NCI-H2107 treated with DMSO at 0.1 percent for 48 hours (cell line): ENCODE measurements at regions not wholly inside any gene's neighbourhood (a gene's known extent, or its start where the extent isn't known, plus 50 kb on each side); places are given as distances from the start of the nearest gene placed in this dataset.

Source experiments
- DNase-seq: peaks from one replicate; lab custom pipeline; 2025; ENCODE audit not compliant: unreplicated experiment; lab: John Stamatoyannopoulos, UW

DNA sequence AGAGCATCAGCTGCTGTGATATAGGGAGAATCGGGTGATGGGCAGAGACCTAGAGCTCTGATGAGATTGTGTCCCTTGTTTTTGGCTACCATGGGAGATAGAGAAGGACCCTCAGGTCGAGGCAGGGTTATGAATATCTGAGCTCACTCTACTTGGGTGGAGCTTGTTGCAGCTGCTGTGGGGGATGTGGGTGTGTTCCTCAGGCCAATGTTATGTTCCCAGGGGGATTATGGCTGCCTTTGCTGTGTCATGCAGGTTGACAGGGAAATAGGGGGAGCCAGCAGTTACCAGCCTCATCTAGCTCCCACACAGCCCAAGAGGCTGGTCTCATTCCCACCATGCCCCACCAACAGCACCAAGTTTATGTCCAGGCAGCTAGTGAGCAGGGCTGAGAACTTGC lies 131.5 kb downstream of the TRIM42 start:
- DNase-seq, result no peak

DNA sequence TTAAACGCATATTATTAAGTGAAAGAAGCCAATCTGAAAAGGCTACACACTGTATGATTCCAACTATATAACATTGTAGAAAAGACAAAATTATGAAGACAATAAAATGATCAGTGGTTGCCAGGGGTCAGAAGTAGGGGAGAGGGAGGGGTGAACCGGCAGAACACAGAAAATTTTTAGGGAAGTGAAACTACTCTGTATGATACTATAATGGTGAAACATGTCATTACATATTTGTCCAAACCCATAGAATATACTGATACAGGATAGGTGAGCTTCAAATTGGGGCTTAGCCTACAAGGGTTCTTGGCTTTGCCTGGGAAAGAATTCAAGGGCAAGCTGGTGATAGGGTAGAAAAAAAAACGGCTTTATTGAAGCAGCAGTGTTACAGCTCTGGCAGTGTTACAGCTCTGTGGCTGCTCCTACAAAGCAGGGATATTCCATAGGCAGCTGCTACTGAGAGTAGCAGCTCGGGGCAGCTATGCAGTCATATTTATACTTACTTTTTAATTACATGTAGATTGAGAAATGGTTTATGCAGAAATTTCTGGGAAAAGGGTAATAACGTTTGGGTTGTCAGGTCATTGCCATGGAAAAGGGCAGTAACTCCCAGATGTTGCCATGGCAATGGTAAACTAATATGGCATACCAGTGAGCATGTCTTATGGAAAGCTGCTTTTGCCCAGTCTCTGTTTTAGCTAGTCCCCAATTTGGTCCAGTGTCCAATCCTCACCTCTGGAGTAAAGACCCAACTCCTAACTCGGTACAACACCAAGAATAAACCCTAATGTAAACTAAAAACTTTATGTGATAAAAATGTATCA lies 125.1 kb upstream of the SLC25A36 start:
- no peak for DNase-seq

DNA sequence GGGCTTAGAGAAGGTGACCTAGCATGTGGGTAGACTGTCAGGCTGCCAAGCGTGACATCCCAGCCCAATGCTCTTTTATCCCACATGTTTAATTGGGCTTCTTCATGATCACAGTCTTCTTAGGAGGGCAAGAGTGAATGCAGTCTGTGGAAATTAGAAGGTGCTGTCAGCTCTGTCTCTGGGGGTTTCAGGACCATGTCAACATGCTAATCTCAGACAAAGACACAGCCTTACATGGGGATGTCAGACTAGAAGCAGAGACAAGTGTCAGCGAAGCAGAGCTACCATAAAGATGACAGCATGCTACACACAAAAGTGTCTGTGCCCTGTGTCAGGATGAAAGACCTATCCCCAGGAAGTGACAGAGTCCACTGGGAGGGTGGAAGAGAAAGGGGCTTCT lies 120.1 kb upstream of the SLC25A36 start:
- no peak for DNase-seq

DNA sequence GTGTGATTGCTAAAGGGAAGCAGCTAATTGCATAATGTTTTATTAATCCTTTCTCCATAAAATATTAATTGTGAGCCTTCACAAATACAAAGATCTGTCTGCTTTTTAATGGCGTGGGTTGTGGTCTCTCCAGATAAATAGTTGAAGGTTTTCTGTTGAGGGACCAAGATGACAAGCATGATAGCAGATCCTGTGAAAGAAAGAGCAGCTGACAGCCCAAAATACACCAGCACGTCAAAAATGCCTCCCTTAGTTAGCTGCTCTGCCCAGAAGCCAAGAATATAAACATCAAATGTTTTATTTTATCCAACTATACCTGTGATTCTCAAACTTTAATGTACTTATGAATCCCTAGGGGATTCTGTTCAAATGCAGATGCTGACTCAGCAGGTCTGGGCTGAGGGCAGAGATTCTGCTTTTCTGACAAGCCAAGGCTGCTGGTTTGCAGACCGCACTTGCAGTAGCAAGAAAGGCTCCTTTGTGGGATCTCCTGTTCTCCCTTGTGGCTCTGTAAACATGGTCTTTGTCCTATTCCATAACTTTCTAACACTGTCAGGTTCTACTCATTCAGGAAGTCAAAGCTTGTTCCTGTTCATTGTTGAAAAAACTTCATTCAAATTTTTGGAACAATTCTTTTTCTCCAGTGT lies 119.1 kb upstream of the SLC25A36 start:
- DNase-seq, result no peak

DNA sequence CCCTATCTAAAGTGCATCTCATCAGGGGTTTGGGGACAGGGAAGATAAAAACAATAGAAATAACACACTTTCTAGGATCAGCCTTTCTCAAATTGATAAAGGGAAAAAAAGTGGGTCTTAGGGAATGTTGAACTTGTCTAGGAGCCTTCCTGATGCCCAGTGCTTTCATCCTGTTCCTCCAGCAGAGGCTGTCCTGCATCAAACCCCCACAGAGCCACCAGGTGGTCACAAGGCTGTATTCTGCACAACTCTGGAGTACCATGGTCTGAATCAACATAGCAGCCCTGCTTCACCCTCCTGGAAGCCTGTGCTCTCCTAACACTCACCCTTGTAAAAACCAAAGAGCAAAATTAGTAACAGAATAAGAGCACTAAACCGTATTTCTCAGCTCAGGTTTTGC lies 118.5 kb upstream of the SLC25A36 start:
- DNase-seq, result no peak

DNA sequence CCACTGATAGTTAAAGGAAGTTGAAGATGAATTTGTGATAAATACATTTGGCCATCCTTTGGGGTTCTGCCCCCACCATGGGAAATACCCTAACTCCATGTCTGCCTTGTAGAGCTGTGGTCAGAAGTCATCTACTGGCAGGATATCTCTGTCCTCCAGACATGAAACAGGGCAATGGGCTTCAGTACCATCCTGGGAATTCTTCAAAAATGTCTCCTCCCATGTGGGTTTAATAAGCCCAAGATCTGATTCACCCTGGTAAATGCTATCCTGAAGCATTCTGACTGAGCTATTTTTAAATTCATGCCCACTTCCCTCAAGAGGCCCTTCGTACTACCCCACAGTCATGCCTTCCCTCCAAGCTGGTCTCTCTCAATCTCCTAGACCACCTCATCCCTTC lies 113.7 kb upstream of the SLC25A36 start:
- no peak for DNase-seq

DNA sequence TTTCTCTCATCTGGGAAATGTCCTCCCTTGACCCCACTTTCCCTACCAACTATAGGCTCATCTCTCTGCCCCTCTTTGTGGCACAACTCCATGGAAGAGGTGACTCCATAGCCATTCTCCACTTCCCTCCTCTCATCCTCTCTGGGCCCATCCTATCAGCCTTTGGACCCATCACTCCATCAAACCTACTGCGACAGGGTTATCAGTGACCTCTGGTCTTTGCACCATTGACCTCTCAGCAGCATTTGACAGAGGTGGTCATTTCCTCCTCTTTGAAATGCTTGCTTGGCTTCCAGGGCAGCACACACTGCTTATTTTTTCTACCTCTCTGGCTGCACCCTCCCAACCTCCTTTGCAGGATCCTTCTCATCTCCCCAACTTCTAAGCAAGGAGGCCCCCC lies 113.1 kb upstream of the SLC25A36 start:
- DNase-seq, result no peak

DNA sequence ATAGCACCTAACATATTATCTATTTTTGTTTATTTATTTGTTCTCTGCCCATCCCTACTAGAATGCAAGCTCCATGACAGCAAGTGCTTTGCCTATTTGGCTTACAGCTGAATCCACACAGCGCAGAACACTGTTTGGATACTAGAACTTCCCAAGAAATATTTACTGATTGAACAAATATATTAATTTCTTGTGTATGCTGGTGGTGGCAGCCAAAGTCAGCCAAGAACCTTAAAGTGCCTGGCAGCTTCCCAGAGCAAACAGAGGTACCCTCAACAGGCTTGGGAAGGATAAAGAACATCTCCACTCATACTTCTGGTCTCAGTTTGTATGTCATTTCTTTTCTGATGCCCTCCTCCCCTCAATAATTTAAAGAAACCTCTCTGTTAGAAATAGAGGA lies 111.8 kb upstream of the SLC25A36 start:
- no peak for DNase-seq

DNA sequence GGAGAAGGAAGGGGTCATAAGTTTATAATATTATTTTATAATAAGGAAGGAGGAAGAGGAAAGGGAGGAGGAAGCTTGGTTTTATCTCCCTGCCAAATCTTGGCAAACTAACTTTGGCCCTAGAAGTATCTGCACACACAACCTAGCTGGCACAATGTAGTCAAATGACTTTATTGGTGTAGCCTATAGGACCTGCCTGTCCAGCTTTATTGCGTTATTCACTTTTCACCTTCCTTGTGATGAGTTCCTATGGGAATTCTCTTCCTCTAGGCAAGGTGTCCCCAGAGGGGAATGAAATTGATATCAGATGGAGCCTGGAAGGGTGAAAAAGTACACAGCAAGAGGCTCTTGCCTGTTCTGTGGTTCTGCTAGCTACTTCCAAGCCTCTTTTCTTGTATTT lies 111.2 kb upstream of the SLC25A36 start:
- no peak for DNase-seq

DNA sequence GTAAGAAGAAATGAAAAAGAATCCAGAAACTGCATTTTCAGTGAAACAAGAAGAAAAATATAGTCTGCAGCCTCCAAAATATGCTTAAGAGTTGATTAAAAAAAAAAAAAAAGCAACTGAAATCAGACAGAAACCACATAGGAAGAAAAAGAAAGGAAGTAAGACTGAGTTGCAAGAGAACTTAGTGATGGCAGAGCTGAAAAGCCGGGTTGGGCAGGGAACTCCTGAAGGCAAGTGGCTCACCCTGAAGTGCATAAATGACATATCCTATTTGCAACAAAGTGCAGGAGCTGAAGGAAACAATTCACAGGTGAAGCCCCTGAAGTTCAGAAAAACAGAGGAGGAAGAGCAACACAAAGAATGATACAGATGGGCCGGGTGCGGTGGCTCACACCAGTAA lies 108.8 kb upstream of the SLC25A36 start:
- DNase-seq, result no peak

DNA sequence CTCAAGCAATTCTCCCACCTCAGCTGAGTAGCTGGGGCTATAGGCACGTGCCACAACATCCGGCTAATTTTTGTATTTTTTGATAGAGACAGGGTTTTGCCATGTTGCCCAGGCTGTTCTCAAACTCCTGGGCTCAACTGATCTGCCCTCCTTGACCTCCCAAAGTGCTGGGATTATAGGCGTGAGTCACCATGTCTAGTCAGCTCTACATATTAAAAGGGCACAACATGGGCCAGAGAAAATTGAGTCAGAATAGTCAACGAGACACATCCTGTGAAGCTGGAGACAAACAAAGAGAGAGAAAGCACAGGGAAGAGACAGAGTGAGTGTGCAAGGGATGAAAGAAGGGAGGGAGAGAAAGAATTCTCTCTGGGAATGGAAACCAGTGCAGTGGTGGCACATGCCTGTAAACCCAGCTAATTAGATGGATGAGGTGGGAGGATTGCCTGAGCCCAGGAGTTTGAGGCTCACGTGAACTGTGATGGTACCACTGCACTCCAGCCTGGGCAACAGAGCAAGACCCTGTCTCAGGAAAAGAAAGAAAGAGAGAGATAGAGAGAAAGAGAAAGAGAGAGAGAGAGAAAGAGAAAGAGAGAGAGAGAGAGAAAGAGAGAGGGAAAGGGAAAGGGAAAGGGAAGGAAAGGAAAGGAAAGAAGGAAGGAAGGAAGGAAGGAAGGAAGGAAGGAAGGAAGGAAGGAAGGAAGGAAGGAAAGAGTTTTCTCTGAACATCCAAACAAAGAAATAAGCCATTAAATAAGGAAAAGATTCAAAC lies 107.2 kb upstream of the SLC25A36 start:
- no peak for DNase-seq

DNA sequence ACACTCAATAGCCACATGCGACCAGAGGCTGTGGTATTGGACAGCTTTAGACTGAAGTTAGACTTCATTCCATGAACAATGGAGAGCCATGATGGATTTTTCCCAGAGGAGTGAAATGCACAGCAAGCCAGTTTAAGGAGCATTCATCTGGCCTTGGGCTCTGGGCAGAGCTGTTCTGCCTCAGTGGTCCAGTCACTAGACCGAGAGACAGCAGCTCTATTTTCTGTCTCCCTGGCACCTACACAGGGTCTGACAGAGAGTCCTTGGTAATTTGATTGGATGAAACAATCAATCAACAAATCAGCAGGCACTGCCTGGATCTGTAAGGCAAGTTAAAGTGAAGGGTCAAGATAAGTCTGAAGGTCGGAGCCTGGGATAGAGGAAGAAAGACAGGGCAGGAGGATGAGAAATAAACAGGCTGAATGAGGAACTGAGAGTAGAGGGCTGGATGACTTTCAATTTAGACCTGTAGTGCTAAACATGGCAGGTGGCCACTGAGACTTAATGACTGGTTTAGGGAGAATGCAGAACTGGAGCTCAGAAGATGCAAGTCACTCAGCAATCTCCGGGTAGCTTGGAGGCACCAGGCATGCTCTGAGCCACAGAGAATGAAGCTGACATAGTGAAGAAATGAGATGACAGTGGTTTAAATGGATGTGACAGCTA lies 98.5 kb upstream of the SLC25A36 start:
- no peak for DNase-seq

DNA sequence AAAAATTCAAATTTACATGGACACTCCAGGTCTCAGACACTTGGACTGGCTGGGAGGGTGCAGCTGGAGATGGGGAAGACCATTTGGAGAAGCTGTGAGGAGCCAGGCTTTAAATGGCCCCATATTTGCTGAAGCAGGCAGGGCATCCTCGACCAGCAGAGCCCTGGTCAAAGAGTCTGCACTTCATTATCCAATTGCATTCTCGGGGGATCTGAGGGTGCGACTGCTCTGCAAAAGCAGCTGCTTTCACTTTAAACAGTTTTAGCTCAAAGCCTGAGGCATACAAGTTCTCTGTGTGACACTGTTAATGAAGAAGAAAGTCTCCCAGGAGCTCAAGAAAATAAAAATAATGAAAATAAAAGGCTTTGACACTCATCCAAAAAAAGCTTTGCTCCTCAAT lies 98.0 kb upstream of the SLC25A36 start:
- no peak for DNase-seq

DNA sequence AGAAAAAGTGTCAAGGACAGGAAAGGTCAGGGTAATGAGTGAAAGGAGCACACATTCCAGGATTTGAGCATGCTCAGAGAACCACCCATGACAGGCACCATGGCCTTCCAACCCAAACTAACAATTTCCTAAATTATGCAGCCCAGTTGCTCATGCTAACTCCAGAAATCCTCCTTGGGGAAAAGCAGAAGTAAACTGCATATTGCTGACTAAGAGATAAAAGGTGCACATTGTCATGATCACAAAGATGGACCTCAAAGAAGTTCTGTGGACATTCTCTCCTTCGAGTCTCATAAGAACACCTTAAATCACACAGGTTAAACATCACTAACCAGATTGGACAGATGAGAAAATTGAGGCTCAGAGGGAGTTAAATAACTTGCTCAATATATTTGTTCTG lies 97.6 kb upstream of the SLC25A36 start:
- DNase-seq, result no peak

DNA sequence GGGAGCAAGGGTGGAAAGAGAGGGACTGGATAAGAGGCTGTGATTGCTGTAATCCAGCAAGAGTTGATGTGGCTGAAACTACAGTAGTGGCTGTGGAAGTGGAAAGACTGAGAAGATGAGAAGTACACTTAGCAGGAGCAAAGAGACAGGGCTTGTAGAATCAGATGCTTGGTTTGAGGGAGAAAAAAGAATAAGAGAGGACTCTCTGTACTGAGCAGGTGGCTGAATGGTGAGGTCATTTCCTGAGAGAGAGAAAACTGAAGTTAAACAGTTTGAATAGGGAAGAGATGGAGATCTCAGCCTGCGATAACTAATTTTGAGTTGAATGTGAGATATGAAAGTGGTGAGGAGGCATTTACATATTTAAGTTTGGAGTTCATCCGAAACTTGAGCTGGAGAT lies 95.8 kb upstream of the SLC25A36 start:
- DNase-seq, result no peak

DNA sequence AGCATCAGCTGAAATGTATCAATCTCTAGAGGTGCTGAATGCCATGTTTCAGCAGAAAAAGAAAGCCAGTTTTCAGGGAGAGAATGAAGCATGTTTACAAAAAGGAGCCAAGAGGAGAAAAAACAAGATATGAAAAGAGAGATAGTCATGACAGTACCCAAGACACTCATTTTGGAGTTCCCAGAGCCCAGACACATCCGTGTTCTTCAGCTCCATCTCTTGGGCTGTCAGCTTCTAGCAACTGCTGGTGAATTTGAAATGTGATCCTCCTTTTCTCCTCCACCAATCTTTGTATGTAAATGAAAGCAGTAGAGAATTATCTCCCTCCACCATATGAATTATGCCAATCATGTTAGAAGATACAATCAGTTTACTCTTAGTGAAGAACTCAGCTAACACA lies 93.0 kb upstream of the SLC25A36 start:
- no peak for DNase-seq

DNA sequence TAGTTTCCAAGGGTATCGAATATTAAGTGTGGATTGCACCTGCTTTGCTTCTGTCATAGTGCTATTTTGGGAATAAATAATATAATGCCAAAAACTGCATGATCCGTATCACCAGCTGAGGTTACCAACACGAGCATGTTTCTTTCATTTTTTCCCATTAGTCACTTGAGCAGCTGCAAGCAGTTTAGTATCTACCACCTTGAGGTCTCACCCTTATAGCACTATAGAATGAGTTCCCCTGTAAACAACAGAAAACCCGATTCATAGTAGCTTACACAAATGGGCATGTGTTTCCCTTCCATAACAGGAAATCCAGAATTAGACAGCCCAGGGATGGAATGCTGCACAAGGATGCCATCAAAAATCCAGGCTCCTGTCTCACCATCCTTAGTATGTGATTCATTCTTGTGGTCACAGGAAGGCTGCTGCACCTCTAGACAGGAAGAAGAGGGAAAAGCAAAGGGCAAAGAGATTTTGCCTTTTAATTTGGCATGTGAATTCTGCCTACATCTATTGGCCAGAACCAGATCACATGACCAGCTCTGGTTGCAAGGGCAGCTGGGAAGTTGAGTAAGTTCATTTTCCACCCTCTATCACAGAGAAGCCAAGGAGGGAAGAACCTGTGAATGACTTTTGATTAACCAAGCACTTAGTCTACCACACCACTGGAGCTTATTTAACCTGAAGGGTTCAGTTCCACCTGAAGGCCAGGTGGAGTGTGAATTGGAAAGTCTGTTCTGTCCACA lies 91.3 kb upstream of the SLC25A36 start:
- no peak for DNase-seq

DNA sequence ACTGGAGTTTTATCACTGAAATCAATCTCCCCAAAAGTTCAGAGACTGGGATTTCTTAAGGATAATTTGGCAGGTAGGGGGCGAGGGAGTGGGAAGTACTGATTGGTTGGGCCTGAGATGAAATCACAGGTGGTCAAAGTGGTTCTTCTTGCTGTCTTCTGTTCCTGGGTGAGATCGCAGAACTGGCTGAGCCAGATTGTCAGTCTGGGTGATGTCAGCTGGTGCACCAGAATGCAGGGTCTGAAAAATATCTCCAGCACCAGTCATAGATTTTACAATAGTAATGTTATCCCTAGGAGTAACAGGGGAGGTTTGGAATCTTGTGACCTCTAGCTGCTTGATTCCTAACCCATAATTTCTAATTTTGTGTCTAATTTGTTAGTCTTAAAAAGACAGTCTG lies 86.7 kb upstream of the SLC25A36 start:
- no peak for DNase-seq

DNA sequence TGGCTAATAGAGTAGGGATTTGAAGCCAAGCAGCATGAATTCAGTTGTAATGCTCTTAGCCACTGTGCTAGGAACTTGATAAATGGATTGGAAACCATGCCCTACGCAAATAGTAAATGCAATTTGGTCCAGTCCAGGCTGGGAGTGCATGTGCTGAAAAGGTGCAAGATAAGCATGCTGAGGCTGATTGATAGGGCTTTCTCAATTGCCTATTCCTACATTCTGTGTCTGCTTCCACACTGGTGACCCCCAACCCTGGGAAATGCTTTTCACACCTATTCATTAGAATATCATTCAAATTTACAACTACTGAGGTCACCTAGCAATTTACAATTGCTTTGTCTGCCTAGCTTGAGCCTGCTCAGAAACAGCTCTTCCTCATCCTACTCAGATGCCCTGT lies 84.7 kb upstream of the SLC25A36 start:
- no peak for DNase-seq

DNA sequence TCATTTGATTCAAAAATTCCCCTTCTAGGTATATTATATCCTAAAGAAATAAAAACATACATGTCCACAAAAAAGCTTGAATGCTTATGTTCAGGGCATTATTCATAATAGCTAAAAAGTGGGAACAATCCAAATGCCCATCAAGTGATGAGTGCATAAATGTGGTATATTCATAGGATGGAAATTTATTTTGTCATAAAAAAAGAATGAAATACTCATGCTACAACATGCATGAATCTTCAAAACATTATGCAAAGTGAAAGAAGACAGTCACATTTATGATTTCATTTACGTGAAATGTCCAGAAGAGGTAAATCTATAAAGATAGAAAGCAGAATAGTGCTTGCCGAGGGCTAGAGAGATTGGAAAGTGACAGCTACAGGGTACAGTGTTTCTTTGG lies 83.6 kb upstream of the SLC25A36 start:
- DNase-seq, result no peak
